ENCODE measurements at regions not wholly inside any gene's neighbourhood (a gene's known extent, or its start where the extent isn't known, plus 50 kb on each side); places are given as distances from the start of the nearest gene placed in this dataset.
"Not testable (repeated sequence)": the region's sequence is repeated elsewhere in the genome, so short reads cannot be mapped to it uniquely, and the experiment has no call there.

DNA sequence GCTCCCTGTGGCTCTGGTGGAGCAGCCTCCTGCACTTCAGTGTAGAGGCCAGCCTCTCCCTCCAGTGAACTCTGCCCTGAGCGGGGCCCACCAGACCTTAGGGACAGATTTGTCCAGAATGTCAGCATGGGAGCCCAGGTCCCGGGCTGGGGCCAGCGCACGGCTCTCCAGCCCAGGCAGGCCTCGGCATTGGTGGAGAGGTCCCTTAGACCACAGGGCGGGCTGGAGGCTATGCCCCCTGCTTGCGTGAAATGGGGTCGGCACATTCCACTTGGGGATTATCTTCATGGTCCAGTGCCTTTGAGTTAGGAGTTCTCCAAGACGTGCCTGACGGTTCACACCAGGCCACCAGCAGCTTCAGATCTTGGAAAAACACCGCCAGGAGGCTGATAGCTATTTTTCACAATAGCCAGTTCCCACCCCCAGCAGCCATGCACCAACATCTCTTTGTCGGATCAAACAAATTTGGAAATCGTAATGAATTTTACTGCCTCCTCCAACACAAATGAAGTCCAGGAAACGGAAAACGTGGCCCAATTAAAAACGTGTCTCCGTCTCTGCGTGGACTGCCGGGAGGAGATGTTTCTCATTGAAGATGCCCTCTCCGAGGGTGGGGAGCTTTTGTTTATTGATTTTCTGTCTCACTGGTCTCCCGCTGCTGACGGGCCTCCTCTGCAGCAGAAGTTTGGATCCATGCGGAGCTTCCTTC, 110.0 kb upstream of the CIBAR2 start:
- peak; percentile 22 for DNase-seq

DNA sequence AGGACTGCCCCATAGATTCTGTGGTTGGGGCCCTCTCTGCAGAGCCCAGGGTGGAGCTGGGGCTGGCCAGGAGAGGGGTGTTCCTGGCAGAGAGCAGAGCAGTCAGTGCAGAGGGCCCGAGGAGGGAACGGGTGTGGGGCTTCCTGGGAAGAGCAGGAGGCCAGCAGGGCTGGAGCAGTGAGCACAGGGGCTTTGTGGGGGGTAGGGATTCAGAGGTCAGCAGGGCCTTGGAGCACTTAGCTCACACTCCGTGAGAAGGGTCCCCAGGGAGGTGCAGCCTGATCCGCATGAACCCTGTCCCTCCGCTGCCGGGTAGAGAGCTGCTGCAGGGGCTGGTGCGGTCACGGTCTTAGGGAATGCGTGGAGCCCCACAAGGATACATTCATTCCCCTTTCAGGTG, 113.0 kb upstream of the CIBAR2 start:
- no peak for DNase-seq

DNA sequence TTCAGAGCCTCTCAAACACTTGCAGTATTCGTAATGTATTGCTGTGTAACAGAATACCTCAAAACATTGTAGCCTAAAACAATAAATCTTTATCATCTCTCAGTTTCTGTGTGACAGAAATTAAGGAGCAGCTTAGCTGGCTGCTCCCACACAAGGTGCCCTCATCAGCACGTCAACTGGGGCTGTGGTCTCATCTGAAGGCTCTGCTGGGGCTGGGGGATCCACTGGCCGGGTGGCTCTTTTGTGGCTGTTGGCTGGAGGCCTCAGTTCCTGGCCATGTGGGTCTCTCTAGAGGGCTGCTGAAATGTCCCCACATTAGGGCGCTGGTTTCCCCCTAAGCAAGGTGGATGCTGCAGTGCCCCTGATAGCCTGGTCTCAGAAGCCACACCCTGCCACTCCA, 113.4 kb upstream of the CIBAR2 start:
- no peak for DNase-seq

DNA sequence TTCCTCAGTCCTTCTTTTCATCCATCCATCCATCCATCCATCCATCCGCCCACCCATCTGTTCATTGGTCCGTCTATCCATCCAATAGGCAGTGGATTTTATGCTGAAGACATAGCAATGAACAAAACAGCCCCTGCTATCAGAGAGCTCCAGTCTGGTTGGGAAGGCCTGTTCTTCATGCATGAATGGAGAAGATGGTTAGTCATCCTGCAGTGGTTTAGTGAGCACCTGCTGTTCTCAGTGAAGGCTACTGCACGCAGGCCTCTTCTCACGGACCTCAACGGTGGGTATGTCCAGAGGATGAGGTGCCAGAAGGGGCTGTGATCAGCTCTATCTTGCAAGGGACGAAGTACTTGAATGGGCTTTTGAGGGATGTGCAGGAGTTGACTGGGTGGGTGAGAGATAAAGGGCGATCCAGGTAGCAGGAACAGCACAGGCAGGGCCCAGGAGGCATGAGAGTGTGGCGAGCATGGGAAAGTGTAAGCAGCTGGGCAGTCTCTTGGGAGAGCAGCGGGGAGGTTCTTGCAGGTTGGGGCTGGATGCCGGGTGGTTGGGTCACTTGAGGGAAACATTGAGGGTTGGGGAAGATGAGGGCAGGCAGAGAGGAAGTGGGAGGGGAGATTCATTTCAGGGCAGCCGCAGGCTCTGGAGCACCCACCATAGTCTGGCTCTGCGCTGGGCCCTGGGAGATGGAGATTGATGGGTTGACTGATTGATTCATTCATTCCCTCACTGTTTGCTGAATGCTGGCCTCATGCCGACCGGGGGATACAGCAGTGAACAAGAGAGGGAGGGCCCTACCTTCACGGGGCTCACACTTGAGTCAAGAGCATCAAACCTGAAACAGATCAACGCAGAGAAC, 115.0 kb upstream of the CIBAR2 start:
- peak; percentile 86 for DNase-seq

DNA sequence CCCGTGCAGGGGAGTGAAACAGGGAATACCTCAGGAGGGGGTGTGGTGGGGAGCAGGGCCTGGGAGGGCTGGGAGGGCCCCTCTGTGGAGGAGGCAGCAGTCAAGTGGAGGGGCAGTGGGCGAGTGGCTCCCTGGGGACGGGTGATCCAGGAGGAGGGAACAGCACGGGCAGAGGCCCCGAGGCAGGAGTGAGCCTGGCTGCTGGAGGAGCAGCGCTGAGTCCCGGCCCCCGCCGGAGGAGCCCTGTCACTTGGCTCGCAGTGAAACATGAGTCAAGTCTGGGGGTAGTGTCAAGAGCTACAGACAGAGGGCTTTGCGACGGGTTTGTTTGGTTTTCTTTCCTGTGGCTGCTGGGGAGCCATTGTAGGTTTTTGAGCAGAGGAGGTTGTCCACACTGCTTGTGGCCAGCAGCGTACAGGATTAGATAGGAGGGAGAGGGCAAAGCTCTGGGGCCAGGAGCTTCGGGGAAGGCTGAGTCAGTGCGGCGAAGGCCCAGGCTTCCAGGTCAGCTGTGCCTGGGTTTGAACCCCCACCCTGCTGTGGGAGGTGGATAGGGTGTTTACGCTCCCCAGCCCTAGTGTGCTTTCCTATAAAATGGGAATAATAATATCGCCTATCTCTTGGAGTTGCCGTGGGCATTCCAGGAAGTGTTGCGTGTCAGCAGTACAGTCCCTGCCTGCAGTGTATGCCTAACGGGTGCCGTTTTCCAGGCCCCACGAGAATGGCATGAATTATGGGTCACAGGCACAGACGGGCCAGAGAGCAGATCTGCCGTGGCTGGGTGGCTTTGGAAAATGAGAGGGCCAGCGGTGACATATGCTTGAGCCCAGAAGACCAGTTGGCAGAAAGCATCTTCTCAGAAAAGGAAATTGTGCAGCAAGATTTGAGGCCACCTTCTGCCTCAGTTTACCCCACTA, 115.9 kb upstream of the CIBAR2 start:
- peak; percentile 79 for DNase-seq

DNA sequence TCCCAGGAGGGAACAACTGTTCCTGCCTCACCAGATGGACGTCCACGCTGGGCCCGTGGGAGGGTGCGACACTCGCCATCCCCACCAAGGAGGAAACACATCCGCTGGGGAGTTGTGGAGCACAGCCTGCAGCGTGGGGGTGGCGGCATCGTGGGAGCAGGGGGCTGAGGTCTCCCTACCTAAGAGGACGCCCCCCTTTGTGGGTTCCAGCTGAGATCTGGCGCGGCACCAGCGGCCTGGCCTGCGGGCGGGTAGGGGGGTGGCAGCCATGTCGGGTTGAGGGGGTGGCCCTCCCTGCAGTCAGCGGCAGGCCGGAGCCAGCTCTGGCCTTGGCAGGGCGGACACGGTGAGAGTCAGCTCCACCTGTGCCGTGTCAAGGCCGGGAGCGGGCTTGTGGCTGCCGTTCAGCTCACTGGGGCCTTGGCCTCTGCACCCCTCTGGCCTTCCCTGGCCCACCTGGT, 116.7 kb upstream of the CIBAR2 start:
- no peak for DNase-seq

DNA sequence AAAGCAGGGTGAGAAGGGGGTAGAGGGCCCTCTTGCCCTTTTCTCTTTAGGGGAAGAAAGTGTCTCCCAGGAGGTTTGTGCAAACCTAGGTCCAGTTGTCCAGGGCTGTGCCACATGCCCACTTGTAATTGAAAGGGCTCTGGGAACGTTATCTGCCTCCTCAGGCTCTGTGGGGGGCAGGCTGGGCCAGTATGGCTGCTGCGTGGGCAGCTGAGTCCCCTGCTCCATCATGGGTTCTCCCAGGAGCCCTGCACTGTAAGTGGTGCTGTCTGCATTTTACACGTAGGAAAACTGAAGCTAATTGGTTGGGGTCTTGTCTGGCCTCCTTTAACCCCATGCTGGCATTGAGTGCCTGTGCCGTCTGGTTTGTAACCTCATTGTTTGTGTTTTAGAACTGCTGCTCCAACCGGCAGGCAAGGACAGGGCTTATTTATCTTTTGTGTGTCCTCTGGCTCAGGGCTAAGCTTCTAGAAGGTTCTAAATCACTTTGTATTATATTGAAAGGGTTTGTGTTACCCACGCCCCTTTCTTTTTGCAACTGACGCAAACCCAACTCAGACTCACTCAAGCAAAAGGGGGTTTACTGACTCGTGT, 117.7 kb upstream of the CIBAR2 start:
- DNase-seq, result peak; percentile 37

DNA sequence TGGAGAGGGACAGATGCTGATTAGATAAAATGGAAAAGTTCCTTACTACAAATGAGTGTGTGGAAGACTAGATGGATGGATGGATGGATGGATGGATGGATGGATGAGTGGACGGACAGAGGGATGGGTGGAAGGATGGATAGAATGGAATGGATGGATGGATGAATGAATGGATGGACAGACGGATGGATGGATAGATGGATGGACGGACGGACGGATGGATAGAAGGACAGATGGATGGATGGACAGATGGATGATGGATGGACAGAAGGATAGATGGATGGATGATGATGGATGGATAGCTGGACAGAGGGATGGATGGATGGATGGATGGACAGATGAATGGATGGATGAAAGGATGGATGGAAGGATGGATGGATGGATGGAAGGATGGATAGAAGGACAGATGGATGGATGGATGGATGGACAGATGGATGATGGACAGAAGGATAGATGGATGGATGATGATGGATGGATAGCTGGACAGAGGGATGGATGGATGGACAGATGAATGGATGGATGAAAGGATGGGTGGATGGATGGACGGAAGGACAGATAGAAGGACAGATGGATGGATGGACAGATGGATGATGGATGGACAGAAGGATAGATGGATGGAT, 118.6 kb upstream of the CIBAR2 start:
- not testable (repeated sequence) for DNase-seq

DNA sequence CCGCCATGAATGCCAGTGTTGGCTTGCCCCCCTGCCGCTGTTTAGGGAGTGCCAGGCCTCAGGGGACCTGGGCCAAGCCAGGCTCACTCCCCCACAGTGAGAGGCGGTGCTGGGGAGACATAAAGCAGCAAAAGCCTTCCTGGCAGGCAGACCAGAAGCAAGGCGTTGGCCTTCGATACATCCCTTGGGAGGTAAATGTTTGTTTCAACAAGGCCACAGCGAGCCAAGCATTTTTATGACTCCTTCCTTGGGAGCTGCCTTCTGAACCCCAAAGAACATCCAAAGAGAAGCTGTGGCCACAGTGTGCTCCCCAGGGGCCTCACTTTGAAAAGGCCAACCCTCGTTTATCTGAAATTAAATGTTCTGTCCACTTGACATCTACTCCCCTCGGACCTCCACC, 119.7 kb upstream of the CIBAR2 start:
- DNase-seq, result peak; percentile 78

DNA sequence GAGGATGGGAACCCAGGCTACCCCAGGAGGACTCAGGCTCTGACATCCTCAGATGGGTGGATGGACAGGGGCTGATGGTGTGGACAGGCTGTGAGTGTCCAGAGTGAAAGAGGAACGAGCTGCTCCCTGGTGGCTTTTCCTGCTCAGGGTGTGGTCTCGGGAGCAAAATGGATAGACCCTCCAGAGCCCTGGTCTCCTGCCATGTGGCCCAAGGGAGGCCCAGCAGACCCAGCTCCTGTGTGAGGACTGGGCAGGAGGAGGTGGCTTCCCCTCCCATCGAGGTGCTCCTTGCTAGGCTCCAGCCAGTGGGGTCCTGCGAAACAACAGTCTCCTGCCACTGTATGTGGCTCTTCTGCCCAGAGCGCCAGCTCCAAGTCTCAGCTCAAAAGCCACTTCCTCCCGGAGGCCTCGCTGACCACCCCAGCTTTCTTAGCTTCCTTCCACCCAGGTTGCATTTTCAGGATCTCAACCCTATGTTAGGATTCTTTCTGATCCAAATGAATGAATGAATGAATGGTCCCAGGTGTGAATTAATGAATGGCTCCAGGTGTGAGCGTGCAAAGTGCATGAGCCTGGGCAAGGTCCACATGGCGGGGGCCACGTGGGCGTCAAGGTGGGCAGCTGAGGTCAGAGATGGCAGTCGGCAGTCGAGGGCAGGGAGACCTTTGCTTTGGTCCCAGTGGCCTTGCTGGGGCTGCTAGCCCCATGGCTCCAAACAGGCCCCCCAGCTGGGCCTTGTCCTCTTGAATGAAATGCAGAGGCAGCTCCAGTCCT, 120.3 kb upstream of the CIBAR2 start:
- DNase-seq, result no peak

DNA sequence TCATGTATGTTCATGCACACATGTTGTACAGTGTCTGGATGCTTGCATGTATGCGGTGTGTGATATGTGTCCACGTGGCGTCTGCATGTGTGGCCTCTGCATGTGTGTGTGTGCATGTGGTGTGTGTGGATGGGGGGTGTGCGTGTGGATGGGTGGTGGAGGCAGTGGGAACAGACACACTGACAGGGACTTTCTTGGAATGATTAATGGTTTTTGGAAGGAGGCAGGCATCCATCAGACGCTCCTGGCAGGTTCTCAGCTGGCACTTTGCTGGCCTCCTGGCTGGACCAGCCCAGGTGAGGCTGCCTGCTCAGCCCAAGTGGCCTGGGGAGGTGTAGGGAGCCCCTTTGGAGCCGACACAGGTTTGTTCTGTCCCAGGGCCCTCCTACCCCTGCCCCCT, 121.2 kb upstream of the CIBAR2 start:
- DNase-seq, result no peak

DNA sequence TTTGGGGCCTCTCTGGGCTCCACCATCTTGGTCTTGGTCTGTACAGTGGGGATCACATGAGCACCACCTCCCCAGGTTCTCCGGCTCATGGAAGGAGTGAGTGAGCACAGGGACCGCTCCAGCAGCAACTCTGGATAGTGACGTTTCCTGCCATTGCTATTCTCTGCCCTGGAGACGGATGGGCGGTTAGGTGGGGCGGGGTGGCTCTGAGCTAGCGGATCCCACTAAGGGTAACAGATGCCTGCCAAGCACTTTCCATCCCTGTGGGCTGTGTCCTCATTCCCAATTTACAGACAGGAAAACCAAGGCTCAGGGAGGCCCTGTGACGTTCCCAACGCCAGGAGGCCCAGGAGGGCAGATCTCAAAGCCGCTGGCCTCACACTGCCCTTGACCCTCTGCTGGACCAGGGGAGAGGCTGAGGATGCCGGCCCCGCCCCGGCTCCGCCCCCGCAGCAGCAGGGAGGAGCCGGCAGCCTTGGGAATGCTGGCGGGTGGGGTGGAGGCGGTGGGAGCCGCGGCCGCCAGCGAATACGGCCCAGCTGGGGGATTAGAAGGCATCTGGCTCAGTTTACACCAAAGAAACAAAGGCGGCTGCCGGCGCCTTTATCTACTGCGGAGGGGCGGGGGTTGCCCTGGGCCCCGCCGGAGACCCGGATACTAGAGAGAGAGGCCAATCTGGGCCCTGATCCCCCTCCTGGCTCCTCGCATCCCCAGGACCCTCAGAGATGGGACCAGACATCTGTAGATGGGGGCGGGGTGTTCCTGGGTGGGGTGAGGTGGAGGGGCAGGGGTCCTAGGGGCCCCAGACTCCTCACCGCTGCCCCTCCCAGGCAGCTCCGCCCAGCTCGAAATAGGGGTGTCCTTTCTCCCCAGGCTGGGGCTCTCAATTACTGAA, 122.3 kb upstream of the CIBAR2 start:
- DNase-seq, result peak; percentile 86

DNA sequence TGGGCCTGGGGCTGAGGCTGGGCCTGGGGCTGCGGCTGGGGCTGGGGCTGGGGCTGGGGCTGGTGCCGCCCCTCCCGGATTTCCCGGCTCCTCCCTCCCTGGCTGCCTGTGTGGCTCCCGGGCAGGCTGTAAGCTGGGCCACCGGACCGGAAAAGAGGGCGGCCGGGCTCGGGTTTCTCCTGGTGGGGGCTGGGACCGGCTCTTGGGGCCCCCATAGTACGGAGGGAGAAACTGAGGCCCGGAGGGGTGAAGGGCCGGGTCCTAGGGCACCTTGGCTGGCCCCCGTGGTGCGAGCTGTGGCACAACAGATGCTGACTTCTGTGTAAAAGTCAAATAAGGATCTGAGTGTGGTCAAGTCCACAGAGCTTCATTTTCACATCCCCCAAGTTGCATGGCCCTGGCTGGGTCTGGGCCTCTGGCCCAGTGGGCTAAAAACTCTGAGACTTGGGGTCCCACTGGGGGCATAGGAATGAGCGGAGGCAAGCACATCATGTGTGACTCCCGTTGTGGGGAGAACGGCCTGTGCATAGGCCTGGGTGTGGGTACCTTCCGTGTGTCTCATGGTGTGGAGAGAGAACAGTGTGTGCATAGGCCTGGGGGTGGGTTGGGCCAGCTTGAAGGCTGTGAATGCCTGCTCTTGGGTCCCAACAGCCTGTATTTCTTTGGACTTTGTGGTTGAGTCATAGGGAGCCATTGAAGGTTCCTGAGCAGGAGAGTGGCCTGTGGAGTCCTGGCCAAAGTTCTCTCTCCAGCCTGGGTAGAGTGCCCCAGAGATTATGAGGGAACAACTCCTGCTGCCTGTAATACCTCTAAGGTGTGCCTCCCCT, 123.9 kb upstream of the CIBAR2 start:
- DNase-seq, result no peak

DNA sequence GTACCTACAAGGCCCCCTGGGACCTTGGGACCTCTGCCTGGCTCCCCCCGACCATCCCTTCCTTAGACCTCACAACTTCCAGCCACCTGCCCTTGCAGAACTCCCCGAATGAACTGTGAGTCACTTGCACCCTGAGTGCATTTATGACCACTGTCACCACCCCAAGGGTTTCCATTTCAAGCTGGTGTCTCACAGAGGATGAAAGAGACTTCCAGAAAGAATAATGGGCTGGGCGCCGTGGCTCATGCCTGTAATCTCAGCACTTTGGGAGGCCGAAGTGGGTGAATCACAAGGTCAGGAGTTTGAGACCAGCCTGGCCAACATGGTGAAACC, 124.5 kb upstream of the CIBAR2 start:
- DNase-seq, result no peak

DNA sequence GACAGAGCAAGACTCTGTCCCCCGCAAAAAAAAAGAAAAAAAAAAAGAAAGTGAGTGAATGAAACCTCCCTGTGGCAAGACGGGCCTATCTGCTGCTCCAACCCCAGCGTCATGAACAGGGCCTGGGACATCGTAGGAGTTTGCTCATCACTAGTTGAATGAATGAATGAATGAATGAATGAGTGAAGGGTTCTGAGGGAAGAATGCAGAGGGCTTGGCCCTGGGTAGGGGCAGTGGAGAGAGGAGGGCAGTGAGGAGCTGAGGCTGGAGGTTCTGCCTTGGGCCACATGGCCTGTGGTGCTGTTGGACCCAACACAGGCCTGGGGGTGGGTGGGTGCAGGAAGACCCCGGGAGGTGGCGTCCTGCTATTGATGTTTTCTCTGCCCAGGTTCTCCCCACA, 125.5 kb upstream of the CIBAR2 start:
- DNase-seq, result no peak

DNA sequence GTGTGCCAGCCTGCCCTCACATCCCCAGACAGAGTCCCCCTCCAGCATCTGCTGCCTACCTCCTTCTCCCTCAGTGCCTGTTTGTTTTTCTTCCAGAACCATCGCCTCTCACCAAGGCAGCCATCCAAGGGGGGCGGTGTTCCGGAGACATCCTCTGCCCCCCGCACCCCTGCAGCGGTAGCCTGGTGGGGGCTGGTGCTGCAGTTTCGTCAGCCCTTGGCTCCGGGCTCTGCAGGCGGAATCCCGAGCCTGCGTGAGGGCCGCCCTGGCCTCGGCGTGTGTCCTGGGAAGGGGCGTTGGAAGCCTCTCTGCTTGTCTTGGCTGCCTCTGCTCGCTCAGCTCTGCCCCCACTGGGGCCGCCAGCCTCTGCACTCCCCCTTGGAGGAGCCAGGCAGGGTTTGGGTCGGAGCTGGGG, 126.0 kb upstream of the CIBAR2 start:
- peak; percentile 45 for DNase-seq

DNA sequence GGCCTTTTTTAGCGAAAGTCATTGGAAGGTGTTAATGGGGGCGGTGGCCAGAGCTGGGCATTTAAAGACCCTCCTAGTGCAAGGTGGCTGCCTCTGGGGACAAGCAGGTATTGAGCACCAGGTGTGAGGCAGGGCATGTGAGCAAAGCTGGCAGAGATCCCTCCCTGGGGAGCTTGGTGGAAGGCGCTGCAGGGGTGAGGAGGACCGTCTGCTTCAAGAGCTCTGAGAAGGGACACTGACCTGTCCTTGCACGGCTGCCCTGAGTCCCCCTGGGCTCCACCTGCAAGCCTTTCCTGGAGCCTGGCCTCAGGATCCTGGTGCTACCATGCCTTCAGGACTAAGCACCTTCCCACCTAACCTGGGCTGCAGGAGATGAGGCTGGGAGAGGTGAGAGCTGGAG, 127.0 kb upstream of the CIBAR2 start:
- peak; percentile 46 for DNase-seq

DNA sequence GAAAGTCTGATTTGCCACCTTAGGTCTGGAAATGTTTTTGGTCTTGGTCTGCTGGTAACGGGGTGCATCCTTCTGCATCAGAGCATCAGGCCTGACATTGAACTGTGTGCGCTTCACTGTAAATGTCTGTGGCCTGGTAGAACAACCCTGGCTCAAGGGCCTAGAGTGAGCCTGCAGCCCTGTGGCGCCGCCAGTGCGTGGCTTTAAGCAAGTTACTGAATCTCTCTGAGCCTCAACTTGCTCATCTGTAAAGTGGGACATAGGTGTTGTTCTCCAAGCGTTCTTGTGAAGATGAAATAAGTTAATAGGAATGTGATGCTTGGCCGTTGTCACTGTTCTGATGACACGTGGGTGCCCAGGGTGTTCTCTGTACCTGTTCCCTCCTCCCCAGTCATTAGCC, 127.6 kb upstream of the CIBAR2 start:
- no peak for DNase-seq
